Adrenal gland (tissue), 9 donors: ENCODE measurements at regions not wholly inside any gene's neighbourhood (a gene's known extent, or its start where the extent isn't known, plus 50 kb on each side); places are given as distances from the start of the nearest gene placed in this dataset.

ENCODE experiments used
- DNase-seq, 7 donors: peaks; one replicate each; pipeline ENCODE4 v3.0.0-alpha.2; 2019 to 2020
- H3K27ac ChIP-seq, 5 donors: fragments of 200-600 bp; sonication (generic) in 4 of 5; 1 replicate in 3 of 5; 2 replicates in 2 of 5; pipeline versions ENCODE4 v1.5.1 to v1.8.0; 2016 to 2020; ENCODE audit warnings: mild to moderate bottlenecking in 1 of 5
- H3K27me3 ChIP-seq: fragments of 200-600 bp; 2 replicates; pipeline ENCODE4 v1.8.0; 2021
- H3K36me3 ChIP-seq, 2 donors: fragments of 200-600 bp; replicated peaks in 1 of 2; 1 replicate in 1 of 2; 2 replicates in 1 of 2; pipeline versions ENCODE4 v1.5.1 to v1.8.0; 2018 to 2022
- H3K4me1 ChIP-seq, 2 donors: fragments of 200-600 bp; replicated peaks in 1 of 2; 1 replicate in 1 of 2; 2 replicates in 1 of 2; pipeline versions ENCODE4 v1.5.1 to v1.8.0; 2018 to 2021
- H3K4me3 ChIP-seq, 4 donors: fragments of 200-600 bp; sonication (generic) in 3 of 4; one replicate each; pipeline ENCODE4 v1.5.1; 2016 to 2018
- H3K9me3 ChIP-seq, 3 donors: fragments of 200-600 bp; sonication (generic) in 1 of 3; replicated peaks in 1 of 3; 1 replicate in 2 of 3; 2 replicates in 1 of 3; pipeline versions ENCODE4 v1.5.1 to v1.8.0; 2016 to 2021
- POLR2A ChIP-seq, 2 donors: fragments of 450-650 bp; IDR thresholded peaks; one replicate each; pipeline ENCODE4 v1.6.1; 2017; ENCODE audit warnings: antibody characterized with exemption in 2 of 2, mild to moderate bottlenecking in 2 of 2, moderate library complexity in 1 of 2
- WGBS, 4 donors: extraction: QIAGEN DNeasy Blood & Tissue Kit in 2 of 4; methylation state at CpG; one replicate each; pipeline versions ENCODE4 v1.1.5 to v1.1.7; 2013 to 2017; 5-methylcytosine and 5-hydroxymethylcytosine counted together
- intact Hi-C, 2 donors: fragments of 100-400 bp; cut with DNase I; formaldehyde crosslinking; loops; one replicate each; pipeline versions ENCODE4 v1.14.1 to v1.15.0; 2022 to 2023
- TF ChIP-seq, protein P1 (sequence below), 6 experiments: fragments of 450-650 bp in 4 of 6; fragments of 200-600 bp in 2 of 6; sonication (generic) in 1 of 6; IDR thresholded peaks; 1 replicate in 5 of 6; 2 replicates in 1 of 6; pipeline versions ENCODE4 v1.5.1 to v1.8.0; 2016 to 2021; ENCODE audit warnings: antibody characterized with exemption in 6 of 6, mild to moderate bottlenecking in 2 of 6, moderate library complexity in 1 of 6
- donor health status: healthy with polysubstance abuse.
- donor health status: Bipolar disorder and iron deficiency.
- donor health status: DM: yes; HTN: yes; CAD: no.
- donor health status: DM: no; HTN: no; CAD: no.
- donor health status: DM: no; HTN: no; CAD: no.

DNA sequence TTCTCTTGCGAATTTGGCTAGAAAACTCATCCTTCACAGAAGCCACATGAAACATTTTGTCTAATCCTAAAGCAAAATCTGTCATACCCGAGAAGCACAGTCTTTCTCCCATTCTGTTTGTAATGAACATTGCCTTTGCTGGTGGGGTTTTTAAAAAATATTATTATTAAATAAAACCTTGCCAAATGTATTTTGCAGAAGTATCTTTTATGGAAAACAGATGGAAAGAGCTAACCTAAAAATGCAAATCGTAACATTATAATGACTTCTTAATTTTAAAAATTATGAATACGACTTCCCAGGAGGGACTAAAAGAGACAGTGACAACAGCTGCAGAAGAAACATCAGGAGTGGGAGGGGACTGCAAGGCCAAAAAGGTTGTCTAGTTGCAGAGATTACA is 246.3 kb upstream of the TAS2R1 start:
- no peak for DNase-seq
- Histone ChIP-seq H3K4me1 (no peaks in the 10 kb centered on the region), H3K4me3 (no peak overlapping the region), H3K36me3 (no peaks in the 10 kb centered on the region), H3K9me3 (no peaks in the 10 kb centered on the region), H3K27me3 (no peaks in the 10 kb centered on the region), H3K27ac (no peak overlapping the region)
- intact Hi-C loops: no loop called here
- TF ChIP-seq, protein P1, sequence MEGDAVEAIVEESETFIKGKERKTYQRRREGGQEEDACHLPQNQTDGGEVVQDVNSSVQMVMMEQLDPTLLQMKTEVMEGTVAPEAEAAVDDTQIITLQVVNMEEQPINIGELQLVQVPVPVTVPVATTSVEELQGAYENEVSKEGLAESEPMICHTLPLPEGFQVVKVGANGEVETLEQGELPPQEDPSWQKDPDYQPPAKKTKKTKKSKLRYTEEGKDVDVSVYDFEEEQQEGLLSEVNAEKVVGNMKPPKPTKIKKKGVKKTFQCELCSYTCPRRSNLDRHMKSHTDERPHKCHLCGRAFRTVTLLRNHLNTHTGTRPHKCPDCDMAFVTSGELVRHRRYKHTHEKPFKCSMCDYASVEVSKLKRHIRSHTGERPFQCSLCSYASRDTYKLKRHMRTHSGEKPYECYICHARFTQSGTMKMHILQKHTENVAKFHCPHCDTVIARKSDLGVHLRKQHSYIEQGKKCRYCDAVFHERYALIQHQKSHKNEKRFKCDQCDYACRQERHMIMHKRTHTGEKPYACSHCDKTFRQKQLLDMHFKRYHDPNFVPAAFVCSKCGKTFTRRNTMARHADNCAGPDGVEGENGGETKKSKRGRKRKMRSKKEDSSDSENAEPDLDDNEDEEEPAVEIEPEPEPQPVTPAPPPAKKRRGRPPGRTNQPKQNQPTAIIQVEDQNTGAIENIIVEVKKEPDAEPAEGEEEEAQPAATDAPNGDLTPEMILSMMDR (IDR thresholded peaks at IDR 0.05): no peak
- TF ChIP-seq POLR2A (IDR thresholded peaks at IDR 0.05): no peak
- 72 to 79% (median 79%) methylated on average over 4 of the region's 4 CpGs for WGBS, 4 donors

DNA sequence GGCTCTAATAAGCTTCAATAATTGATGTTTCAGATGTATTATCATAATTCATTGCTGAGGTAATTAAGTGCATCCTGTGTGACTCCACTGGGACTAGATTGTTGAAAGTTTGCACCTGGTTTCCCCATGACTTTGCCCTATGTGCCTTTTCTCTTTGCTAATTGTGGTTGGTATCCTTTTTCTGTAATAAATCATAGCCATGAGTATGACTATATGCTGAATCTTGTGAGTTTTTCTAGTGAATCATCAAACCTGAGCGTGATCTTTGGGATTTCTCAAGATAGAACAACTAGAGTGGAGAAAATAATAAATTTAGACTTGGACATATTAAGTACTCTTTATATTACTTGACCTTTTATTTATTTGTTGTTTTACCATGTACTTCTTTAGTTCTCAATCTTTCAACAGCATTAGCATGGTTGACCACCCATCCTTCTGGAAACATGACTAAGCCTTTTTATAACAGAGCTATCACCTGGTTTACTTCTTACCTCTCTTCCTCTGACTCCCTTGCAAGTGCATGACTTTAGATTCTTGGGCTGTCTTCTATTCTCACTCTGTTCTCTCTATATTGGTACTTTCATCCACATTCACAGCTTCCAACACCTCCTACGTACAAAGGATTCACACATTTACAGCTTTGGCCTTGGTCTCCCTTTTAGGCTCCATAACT is 239.6 kb upstream of the TAS2R1 start:
- WGBS, 4 donors: 61 to 82% (median 75%) methylated on average over 2 of the region's 2 CpGs
- H3K4me3 ChIP-seq: no peak overlapping the region
- H3K4me1 ChIP-seq: no peaks in the 10 kb centered on the region
- TF ChIP-seq, protein P1 (IDR thresholded peaks at IDR 0.05): no peak
- no peaks in the 10 kb centered on the region for H3K27me3 ChIP-seq
- H3K36me3 ChIP-seq: no peaks in the 10 kb centered on the region
- no peak for DNase-seq
- no peak overlapping the region for H3K27ac ChIP-seq
- peaks cover 0 to 8% (median 6%) of the 10 kb centered on the region in 3 donors for H3K9me3 ChIP-seq
- intact Hi-C loops: no loop called here

DNA sequence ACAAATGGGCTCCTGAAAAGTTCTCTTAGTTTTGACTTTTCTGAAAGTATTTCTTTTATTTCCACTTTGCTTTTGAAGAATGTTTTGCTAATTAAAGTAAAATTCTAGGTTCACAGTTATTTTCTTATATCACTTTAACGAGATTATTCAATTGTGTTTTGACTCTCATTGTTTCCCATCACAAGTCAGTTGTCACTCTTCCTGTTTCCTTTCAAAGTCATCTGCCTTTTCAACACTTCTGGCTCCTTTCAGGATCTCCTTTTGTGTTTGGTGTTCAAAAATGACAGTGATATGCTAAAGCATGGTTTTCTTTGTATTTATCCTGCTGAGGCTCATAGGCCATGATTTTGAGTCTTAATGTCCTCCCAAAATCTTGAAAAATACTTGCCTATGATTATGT is 235.4 kb upstream of the TAS2R1 start:
- no peaks in the 10 kb centered on the region for H3K4me1 ChIP-seq
- no peak overlapping the region for H3K27ac ChIP-seq
- TF ChIP-seq POLR2A (IDR thresholded peaks at IDR 0.05): no peak
- TF ChIP-seq, protein P1 (IDR thresholded peaks at IDR 0.05): no peak
- H3K4me3 ChIP-seq: no peak overlapping the region
- no peak for DNase-seq
- 78 to 88% (median 86%) methylated on average over 1 of the region's 1 CpG for WGBS, 4 donors
- intact Hi-C loops: no loop called here
- H3K36me3 ChIP-seq: no peaks in the 10 kb centered on the region
- no peaks in the 10 kb centered on the region for H3K27me3 ChIP-seq
- peaks cover 0 to 8% (median 6%) of the 10 kb centered on the region in 3 donors for H3K9me3 ChIP-seq

DNA sequence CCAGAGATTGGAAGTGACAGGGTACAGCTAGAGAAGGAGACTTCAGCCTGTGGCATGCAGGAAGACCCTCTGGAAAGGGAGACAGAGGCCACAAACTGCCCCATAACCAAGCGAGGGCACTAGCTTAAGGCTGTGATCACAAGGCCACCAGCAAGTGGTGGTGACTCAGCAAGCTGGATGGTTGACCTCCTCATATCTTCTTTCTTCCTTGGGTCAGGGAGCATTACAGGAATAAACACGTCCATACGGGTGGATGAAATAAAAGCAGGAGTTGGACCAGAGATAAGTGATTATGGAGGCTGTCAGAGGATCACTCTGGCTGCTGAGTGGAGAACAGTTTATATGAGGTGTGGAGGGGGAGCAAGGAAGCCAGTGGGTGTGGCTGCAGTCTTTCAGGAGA is 234.6 kb upstream of the TAS2R1 start:
- no peak for DNase-seq
- no peaks in the 10 kb centered on the region for H3K36me3 ChIP-seq
- no peaks in the 10 kb centered on the region for H3K27me3 ChIP-seq
- H3K4me1 ChIP-seq: no peaks in the 10 kb centered on the region
- intact Hi-C loops: no loop called here
- no peak overlapping the region for H3K4me3 ChIP-seq
- no peak for TF ChIP-seq POLR2A (IDR thresholded peaks at IDR 0.05)
- TF ChIP-seq, protein P1 (IDR thresholded peaks at IDR 0.05): no peak
- H3K27ac ChIP-seq: no peak overlapping the region
- WGBS, 4 donors: 49 to 84% (median 68%) methylated on average over 3 of the region's 3 CpGs
- peaks cover 0 to 8% (median 6%) of the 10 kb centered on the region in 3 donors for H3K9me3 ChIP-seq
